OCI-LY3 (cell line): ENCODE measurements at regions not wholly inside any gene's neighbourhood (a gene's known extent, or its start where the extent isn't known, plus 50 kb on each side); places are given as distances from the start of the nearest gene placed in this dataset.

Experiments
- H2AFZ ChIP-seq: fragments of 200-600, 300-600 bp; shearing (Covaris generic); 2 replicates; pipeline ENCODE4 v1.6.0; 2014; ENCODE audit warnings: antibody characterized with exemption, low read depth, low read length
- H3K27ac ChIP-seq: fragments of 200-600, 300-600 bp; sonication (generic); 2 replicates; pipeline ENCODE4 v1.5.1; 2014; ENCODE audit warnings: mild to moderate bottlenecking, low read length, moderate library complexity, mixed read lengths
- H3K27me3 ChIP-seq: fragments of 200-600, 300-600 bp; sonication (generic); 2 replicates; pipeline ENCODE4 v1.6.1; 2014; ENCODE audit warnings: low read depth, low read length, mixed read lengths
- H3K36me3 ChIP-seq: fragments of 200-600, 300-600 bp; sonication (generic); replicated peaks from 2 replicates; pipeline ENCODE3; 2014; ENCODE audit warnings: low read depth, low read length, mixed read lengths
- H3K4me1 ChIP-seq: fragments of 300-600, 200-600 bp; sonication (generic); 2 replicates; pipeline ENCODE4 v1.6.1; 2014; ENCODE audit warnings: low read length, mixed read lengths
- H3K4me2 ChIP-seq: fragments of 200-600, 300-600 bp; sonication (generic); 2 replicates; pipeline ENCODE4 v1.6.1; 2014; ENCODE audit warnings: low read length, mixed read lengths
- H3K4me3 ChIP-seq: fragments of 300-600, 200-600 bp; sonication (generic); 2 replicates; pipeline ENCODE4 v1.5.1; 2014; ENCODE audit warnings: antibody characterized with exemption, mild to moderate bottlenecking, low read length, moderate library complexity
- H3K79me2 ChIP-seq: fragments of 300-600, 200-600 bp; shearing (Covaris generic); 2 replicates; pipeline ENCODE4 v1.6.1; 2014; ENCODE audit warnings: mild to moderate bottlenecking, low read length, mixed read lengths
- H3K9ac ChIP-seq: fragments of 300-600, 200-600 bp; shearing (Covaris generic); 2 replicates; pipeline ENCODE4 v1.6.0; 2014; ENCODE audit warnings: mild to moderate bottlenecking, low read length, moderate library complexity
- H3K9me3 ChIP-seq: fragments of 200-600, 300-600 bp; shearing (Covaris generic); 2 replicates; pipeline ENCODE4 v1.6.1; 2014; ENCODE audit warnings: low read length, mixed read lengths; ENCODE audit not compliant: insufficient read depth
- H4K20me1 ChIP-seq: fragments of 200-600, 300-600 bp; sonication (generic); 2 replicates; pipeline ENCODE4 v1.6.1; 2016; ENCODE audit warnings: low read length, mixed read lengths; ENCODE audit not compliant: insufficient read depth
- EZH2phosphoT487 ChIP-seq: fragments of 200-600 bp; shearing (Covaris generic); IDR thresholded peaks from 2 replicates; pipeline ENCODE4 v1.6.1; 2018; ENCODE audit warnings: antibody characterized with exemption, mixed run types, low read depth
- TF ChIP-seq, protein P1 (sequence below): fragments of 200-600, 300-600 bp; sonication (generic); IDR thresholded peaks from 2 replicates; pipeline ENCODE4 v1.5.1; 2014; ENCODE audit warnings: antibody characterized with exemption, low read length, low read depth

DNA sequence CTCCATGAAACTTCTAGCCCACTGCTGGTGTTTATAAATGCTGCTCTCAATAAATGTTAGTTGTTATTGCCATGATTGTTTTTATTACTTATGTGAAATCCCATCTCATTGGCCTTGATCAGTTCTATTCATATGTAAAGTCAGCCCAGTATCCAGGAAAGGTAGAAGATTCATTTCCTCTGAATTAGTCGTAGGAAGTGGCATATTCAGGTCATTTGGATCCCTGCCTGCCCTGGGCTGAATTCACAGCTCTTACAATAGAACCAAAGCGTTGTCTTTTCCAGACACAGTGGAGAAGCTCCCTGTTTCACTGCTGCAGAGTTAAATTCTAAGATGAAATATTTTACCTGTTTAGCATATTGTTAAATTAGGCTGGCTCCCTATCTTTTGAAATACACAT lies 70.3 kb downstream of the MAIP1 start:
- Histone ChIP-seq H3K27ac (no peak overlapping the region), H3K4me1 (no peaks in the 10 kb centered on the region), H3K27me3 (no peaks in the 10 kb centered on the region), H3K9ac (no peak overlapping the region), H3K79me2 (no peaks in the 10 kb centered on the region), H3K36me3 (no peaks in the 10 kb centered on the region), H3K9me3 (no peaks in the 10 kb centered on the region), H3K4me3 (no peak overlapping the region), H3K4me2 (no peak overlapping the region), H4K20me1 (no peaks in the 10 kb centered on the region), H2AFZ (no peak overlapping the region)
- TF ChIP-seq EZH2phosphoT487 = no peak
- TF ChIP-seq, protein P1, sequence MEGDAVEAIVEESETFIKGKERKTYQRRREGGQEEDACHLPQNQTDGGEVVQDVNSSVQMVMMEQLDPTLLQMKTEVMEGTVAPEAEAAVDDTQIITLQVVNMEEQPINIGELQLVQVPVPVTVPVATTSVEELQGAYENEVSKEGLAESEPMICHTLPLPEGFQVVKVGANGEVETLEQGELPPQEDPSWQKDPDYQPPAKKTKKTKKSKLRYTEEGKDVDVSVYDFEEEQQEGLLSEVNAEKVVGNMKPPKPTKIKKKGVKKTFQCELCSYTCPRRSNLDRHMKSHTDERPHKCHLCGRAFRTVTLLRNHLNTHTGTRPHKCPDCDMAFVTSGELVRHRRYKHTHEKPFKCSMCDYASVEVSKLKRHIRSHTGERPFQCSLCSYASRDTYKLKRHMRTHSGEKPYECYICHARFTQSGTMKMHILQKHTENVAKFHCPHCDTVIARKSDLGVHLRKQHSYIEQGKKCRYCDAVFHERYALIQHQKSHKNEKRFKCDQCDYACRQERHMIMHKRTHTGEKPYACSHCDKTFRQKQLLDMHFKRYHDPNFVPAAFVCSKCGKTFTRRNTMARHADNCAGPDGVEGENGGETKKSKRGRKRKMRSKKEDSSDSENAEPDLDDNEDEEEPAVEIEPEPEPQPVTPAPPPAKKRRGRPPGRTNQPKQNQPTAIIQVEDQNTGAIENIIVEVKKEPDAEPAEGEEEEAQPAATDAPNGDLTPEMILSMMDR = no peak

DNA sequence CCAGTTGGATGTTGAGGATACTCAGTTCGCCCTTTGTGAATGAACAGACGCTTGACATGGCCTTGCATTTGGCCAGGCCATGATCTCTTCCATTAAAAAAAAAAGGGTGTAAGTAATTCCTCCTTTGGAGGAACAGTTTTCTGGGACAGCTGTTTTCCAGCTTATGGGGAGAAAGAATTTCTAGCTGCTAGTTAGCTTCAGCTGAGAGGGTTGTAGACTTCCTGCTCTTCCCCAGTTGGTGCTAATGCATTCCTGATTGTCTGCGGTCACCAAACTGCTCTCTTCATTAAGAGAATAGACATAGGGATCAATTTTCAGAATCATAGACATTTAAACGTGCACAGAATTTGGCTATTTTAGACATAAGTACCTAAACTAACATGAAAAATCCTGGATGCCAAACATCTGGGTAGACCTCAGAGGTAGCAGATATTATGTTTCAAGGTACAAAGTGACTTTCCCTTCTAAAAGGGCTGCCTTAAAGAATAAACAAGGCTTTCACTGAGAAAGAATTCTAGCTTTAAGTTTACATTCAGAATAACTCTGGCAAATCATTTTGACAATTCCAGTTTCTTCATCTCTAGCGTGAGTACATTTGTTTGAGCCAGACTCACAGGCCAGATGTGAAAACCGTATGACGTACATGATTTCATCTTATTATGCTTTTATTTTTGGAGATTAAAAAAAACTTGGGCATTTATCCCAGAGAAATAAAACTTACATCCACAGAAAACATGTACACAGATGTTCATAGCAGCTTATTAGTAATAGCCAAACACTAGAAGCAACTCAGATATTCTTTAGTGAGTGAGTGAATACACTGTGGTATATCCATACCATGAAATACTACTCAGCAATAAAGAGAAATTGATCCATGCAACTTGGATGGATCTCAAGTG lies 71.2 kb downstream of the MAIP1 start:
- Histone ChIP-seq H3K36me3 (no peaks in the 10 kb centered on the region), H3K4me2 (no peak overlapping the region), H3K79me2 (no peaks in the 10 kb centered on the region), H3K4me1 (no peaks in the 10 kb centered on the region), H3K4me3 (no peak overlapping the region), H2AFZ (no peak overlapping the region), H3K27ac (no peak overlapping the region), H4K20me1 (no peaks in the 10 kb centered on the region), H3K9me3 (no peaks in the 10 kb centered on the region), H3K27me3 (no peaks in the 10 kb centered on the region), H3K9ac (no peak overlapping the region)
- TF ChIP-seq, protein P1 = no peak
- TF ChIP-seq EZH2phosphoT487 = no peak

DNA sequence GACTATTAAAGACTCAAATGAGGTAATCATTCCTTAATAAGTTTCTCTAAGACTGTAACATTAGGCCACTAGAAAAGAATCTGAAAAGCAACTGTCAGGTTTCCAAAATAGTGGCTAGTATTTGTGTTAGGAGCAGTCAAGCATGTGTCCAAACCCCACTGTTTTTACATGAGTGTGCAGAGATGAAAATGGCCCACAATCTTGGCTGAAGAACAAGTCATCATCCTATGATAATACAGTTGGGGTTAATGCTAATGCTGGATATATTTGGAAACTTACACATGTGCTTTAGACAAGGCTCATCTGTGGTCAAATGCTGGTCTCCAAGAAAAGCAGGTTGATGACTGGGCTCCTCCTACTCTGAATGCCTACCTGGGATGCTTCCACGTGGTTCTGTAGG lies 73.6 kb downstream of the MAIP1 start:
- H3K36me3 ChIP-seq = no peaks in the 10 kb centered on the region
- H2AFZ ChIP-seq = no peak overlapping the region
- H4K20me1 ChIP-seq = no peaks in the 10 kb centered on the region
- H3K9me3 ChIP-seq = no peaks in the 10 kb centered on the region
- no peak overlapping the region for H3K9ac ChIP-seq
- H3K27me3 ChIP-seq = no peaks in the 10 kb centered on the region
- H3K4me1 ChIP-seq = no peaks in the 10 kb centered on the region
- no peak overlapping the region for H3K4me3 ChIP-seq
- no peaks in the 10 kb centered on the region for H3K79me2 ChIP-seq
- H3K27ac ChIP-seq = no peak overlapping the region
- no peak overlapping the region for H3K4me2 ChIP-seq
- TF ChIP-seq EZH2phosphoT487 = no peak
- TF ChIP-seq, protein P1 = no peak

DNA sequence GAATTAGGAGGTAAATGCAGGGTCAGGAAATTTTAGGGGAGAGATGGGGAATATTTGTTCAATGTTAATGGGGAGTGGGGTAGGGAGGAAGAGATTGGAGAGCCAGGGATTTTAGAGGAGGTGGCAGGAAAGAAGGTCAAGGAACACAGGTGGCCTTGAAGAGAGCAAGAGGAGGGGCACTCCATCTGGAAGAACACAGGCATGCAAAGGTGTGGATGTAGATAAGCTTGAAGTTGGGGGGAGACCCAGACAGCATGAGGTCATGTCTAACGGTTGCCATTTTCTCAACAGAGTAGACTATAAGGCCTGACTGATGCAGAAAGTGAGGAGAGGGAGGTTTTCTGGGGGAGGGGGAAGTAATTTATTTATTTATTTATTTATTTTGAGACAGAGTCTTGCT lies 77.5 kb downstream of the MAIP1 start:
- no peaks in the 10 kb centered on the region for H3K9me3 ChIP-seq
- H3K27me3 ChIP-seq = no peaks in the 10 kb centered on the region
- H3K79me2 ChIP-seq = no peaks in the 10 kb centered on the region
- H3K36me3 ChIP-seq = no peaks in the 10 kb centered on the region
- H3K27ac ChIP-seq = no peak overlapping the region
- no peak overlapping the region for H2AFZ ChIP-seq
- H3K9ac ChIP-seq = no peak overlapping the region
- no peak overlapping the region for H3K4me2 ChIP-seq
- H4K20me1 ChIP-seq = no peaks in the 10 kb centered on the region
- TF ChIP-seq, protein P1 = no peak
- TF ChIP-seq EZH2phosphoT487 = no peak
- no peak overlapping the region for H3K4me3 ChIP-seq
- no peaks in the 10 kb centered on the region for H3K4me1 ChIP-seq
